Ishikawa (cell line): ENCODE measurements at regions not wholly inside any gene's neighbourhood (a gene's known extent, or its start where the extent isn't known, plus 50 kb on each side); places are given as distances from the start of the nearest gene placed in this dataset.

Experiments used
- CEBPB ChIP-seq: IDR thresholded peaks from 2 replicates; pipeline ENCODE4 v1.6.1; 2012
- MAX ChIP-seq: IDR thresholded peaks from 2 replicates; pipeline ENCODE4 v1.6.1; 2012
- TAF1 ChIP-seq: IDR thresholded peaks from 2 replicates; pipeline ENCODE4 v1.6.1; 2012; ENCODE audit warnings: low read depth, mild to moderate bottlenecking

- TF ChIP-seq MAX = no peak
- TF ChIP-seq TAF1 = no peak
- no peak for TF ChIP-seq CEBPB
These were observed 78.0 kb upstream of the CCDC80 start for GRCh38 chr3:112718967-112719366.
